Spleen (tissue), 7 donors: ENCODE measurements at regions not wholly inside any gene's neighbourhood (a gene's known extent, or its start where the extent isn't known, plus 50 kb on each side); places are given as distances from the start of the nearest gene placed in this dataset.

Experiments
- CTCF ChIP-seq, 11 experiments: fragments of 200-600 bp in 7 of 11; fragments of 450-650 bp in 4 of 11; sonication (generic) in 4 of 11; IDR thresholded peaks in 8 of 11; conservative IDR thresholded peaks in 3 of 11; 1 replicate in 7 of 11; 2 replicates in 4 of 11; pipeline versions ENCODE4 v1.4.0 to v1.8.0; 2016 to 2021; ENCODE audit warnings: antibody characterized with exemption in 11 of 11, inconsistent platforms in 4 of 11, mild to moderate bottlenecking in 1 of 11
- POLR2A ChIP-seq, 3 donors: fragments of 450-650 bp; IDR thresholded peaks; one replicate each; pipeline ENCODE4 v1.5.1; 2017; ENCODE audit warnings: antibody characterized with exemption in 3 of 3, mild to moderate bottlenecking in 1 of 3
- POLR2AphosphoS5 ChIP-seq, 3 donors: sonication (generic); formaldehyde crosslinking; IDR thresholded peaks; one replicate each; pipeline ENCODE4 v1.5.1; 2017; ENCODE audit warnings: antibody characterized with exemption in 3 of 3
- donor health status: DM: no; HTN: no; CAD: no; lungs with moderate emphysema.
- donor health status: DM: no; HTN: no; CAD: no.
- donor health status: DM: no; HTN: no; CAD: no.

DNA sequence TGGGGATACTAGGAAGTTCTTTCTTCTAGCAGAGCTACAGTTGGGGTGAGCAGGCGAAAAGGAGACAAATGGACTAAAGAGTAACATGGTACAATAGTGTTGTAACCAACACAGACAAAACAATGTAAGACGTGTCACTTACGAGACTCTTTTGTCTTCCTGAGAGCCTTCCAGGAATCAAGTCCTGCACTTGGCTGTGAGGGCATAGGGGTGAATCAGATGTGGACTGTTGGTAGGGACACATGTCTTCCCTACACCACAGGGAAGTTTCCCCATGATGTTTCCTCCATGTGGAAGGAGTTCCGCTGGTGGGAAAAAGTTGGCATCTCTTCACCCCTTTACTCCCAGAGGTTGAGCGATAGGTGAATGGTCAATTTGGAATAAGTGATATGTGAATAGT, 364.7 kb downstream of the NUAK1 start:
- TF ChIP-seq CTCF (IDR thresholded peaks at IDR 0.05 in 8 of 11, conservative IDR thresholded peaks at IDR 0.05 in 3 of 11) (no peak), POLR2AphosphoS5 (IDR thresholded peaks at IDR 0.05) (no peak), POLR2A (IDR thresholded peaks at IDR 0.05) (no peak)
